Ovary (tissue), 3 donors: ENCODE measurements at regions not wholly inside any gene's neighbourhood (a gene's known extent, or its start where the extent isn't known, plus 50 kb on each side); places are given as distances from the start of the nearest gene placed in this dataset.

ENCODE experiments used
- CTCF ChIP-seq, 3 donors: fragments of 450-650 bp in 2 of 3; fragments of 200-600 bp in 1 of 3; IDR thresholded peaks; one replicate each; pipeline versions ENCODE4 v1.5.1 to v1.8.0; 2016 to 2022; ENCODE audit warnings: antibody characterized with exemption in 3 of 3, mild to moderate bottlenecking in 1 of 3
- POLR2A ChIP-seq: fragments of 450-650 bp; IDR thresholded peaks from one replicate; pipeline ENCODE4 v1.6.1; 2017; ENCODE audit warnings: antibody characterized with exemption, mild to moderate bottlenecking, moderate library complexity
- donor health status: DM: no; HTN: no; CAD: no.

DNA sequence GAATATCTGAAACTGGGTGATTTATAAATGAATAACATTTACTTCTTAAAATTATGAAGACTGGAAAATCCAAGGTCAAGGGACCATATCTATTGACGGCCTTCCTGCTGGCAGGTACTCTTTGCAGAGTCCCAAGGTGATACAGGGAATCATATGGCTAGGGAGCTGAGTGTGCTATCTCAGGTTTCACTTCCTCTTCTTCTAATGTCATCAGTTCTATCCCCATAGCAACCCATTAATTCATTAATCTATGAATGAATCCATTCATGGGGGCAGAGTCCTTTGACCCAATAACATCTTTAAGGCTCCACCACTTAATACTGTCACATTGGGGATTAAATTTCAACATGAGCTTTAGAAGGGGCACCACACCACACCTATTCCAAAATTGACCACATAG lies 772.0 kb downstream of the HACE1 start:
- no peak for TF ChIP-seq POLR2A
- no peak for TF ChIP-seq CTCF (IDR thresholded peaks at IDR 0.05)
